Keratinocyte (primary cell): ENCODE measurements at regions not wholly inside any gene's neighbourhood (a gene's known extent, or its start where the extent isn't known, plus 50 kb on each side); places are given as distances from the start of the nearest gene placed in this dataset.

Experiments
- EZH2 ChIP-seq: IDR thresholded peaks from one replicate; pipeline ENCODE4 v1.6.1; 2012; ENCODE audit warnings: inconsistent platforms, mild to moderate bottlenecking, low read length, moderate library complexity
- TF ChIP-seq, protein P1 (sequence below), 3 experiments: IDR thresholded peaks in 1 of 3; conservative IDR thresholded peaks in 1 of 3; optimal IDR thresholded peaks in 1 of 3; 2 replicates in 2 of 3; 3 replicates in 1 of 3; pipeline versions ENCODE3 to v1.5.1; 2011; ENCODE audit warnings: low read length in 3 of 3, mild to moderate bottlenecking in 3 of 3, moderate library complexity in 2 of 3, control low read depth in 1 of 3, inconsistent platforms in 1 of 3; ENCODE audit not compliant: insufficient read depth in 2 of 3; ENCODE audit errors: extremely low read depth in 1 of 3

DNA sequence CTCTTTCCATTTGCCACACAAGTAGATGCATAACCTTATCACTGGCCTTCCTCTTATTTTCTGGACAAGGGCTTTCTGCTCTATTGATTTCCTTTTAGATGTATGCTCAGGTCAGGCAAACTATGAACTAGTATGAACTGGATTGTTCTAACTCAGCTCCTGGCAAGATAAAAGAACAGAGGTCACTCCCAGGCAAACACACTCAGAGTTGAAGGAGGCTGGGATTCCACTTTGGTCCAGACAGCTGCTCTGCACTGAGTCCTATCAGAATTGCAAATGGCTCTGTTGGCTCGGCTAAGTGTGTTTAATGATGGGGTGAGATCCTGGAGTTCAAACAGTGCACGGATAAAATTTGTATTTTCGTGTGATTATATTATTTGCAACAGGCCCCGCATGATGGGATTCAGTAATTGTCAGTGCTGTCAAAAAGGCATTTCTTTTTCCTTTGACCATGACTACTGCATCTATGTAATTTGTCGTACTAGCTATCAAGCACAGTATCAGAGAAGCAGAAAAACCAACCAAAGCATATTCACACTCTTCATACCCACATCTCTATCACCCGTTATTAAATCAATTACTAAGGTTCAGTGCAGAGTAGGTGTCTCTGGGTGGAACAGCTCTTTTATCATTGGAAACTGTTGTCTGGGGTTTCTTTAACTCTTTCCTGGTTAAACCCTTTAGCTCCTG is 288.1 kb upstream of the PRKCQ start:
- TF ChIP-seq, protein P1, sequence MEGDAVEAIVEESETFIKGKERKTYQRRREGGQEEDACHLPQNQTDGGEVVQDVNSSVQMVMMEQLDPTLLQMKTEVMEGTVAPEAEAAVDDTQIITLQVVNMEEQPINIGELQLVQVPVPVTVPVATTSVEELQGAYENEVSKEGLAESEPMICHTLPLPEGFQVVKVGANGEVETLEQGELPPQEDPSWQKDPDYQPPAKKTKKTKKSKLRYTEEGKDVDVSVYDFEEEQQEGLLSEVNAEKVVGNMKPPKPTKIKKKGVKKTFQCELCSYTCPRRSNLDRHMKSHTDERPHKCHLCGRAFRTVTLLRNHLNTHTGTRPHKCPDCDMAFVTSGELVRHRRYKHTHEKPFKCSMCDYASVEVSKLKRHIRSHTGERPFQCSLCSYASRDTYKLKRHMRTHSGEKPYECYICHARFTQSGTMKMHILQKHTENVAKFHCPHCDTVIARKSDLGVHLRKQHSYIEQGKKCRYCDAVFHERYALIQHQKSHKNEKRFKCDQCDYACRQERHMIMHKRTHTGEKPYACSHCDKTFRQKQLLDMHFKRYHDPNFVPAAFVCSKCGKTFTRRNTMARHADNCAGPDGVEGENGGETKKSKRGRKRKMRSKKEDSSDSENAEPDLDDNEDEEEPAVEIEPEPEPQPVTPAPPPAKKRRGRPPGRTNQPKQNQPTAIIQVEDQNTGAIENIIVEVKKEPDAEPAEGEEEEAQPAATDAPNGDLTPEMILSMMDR (optimal IDR thresholded peaks at IDR 0.05 in 1 of 3, IDR thresholded peaks at IDR 0.05 in 1 of 3, conservative IDR thresholded peaks at IDR 0.05 in 1 of 3; ENCODE audit: extremely low read depth in 1 of 3, insufficient read depth in 2 of 3, low read length in 3 of 3) = no peak
- TF ChIP-seq EZH2 = no peak
